OCI-LY1 (cell line): ENCODE measurements at regions not wholly inside any gene's neighbourhood (a gene's known extent, or its start where the extent isn't known, plus 50 kb on each side); places are given as distances from the start of the nearest gene placed in this dataset.
"Not testable (repeated sequence)": the region's sequence is repeated elsewhere in the genome, so short reads cannot be mapped to it uniquely, and the experiment has no call there.

Experiments used
- H2AFZ ChIP-seq: fragments of 200-600 bp; sonication (generic), shearing (Covaris generic); 2 replicates; pipeline ENCODE4 v1.6.0; 2014; ENCODE audit warnings: antibody characterized with exemption, mild to moderate bottlenecking, low read length
- H3F3A ChIP-seq: fragments of 200-600 bp; sonication (generic), shearing (Covaris generic); 2 replicates; pipeline ENCODE4 v1.6.0; 2014; ENCODE audit warnings: mild to moderate bottlenecking, antibody characterized with exemption, low read length, moderate library complexity; ENCODE audit not compliant: insufficient read depth
- H3K27ac ChIP-seq: fragments of 200-600 bp; sonication (generic); 2 replicates; pipeline ENCODE4 v1.5.1; 2014; ENCODE audit warnings: low read length, mixed run types, mild to moderate bottlenecking, low read depth; ENCODE audit not compliant: poor library complexity, severe bottlenecking
- H3K27me3 ChIP-seq: fragments of 200-600 bp; sonication (generic); 2 replicates; pipeline ENCODE4 v1.6.0; 2014; ENCODE audit warnings: antibody characterized with exemption, mild to moderate bottlenecking, low read length, moderate library complexity; ENCODE audit not compliant: insufficient read depth
- H3K36me3 ChIP-seq: fragments of 200-600 bp; sonication (generic); 2 replicates; pipeline ENCODE4 v1.6.1; 2014; ENCODE audit warnings: mild to moderate bottlenecking, antibody characterized with exemption, low read length, moderate library complexity, mixed read lengths; ENCODE audit not compliant: insufficient read depth
- H3K4me1 ChIP-seq: fragments of 200-600 bp; sonication (generic); 2 replicates; pipeline ENCODE4 v1.5.1; 2014; ENCODE audit warnings: mild to moderate bottlenecking, low read length, moderate library complexity; ENCODE audit not compliant: insufficient read depth, severe bottlenecking
- H3K4me2 ChIP-seq: fragments of 200-600 bp; sonication (generic), shearing (Covaris generic); 2 replicates; pipeline ENCODE4 v1.6.1; 2014; ENCODE audit warnings: low read length
- H3K4me3 ChIP-seq: fragments of 200-600 bp; sonication (generic); 2 replicates; pipeline ENCODE4 v1.5.1; 2014; ENCODE audit warnings: low read length, low read depth, mild to moderate bottlenecking, mixed read lengths; ENCODE audit not compliant: poor library complexity, severe bottlenecking
- H3K79me2 ChIP-seq: fragments of 200-600 bp; shearing (Covaris generic); 2 replicates; pipeline ENCODE4 v1.6.1; 2016; ENCODE audit warnings: mixed run types, low read length, mixed read lengths; ENCODE audit not compliant: insufficient read depth
- H3K9ac ChIP-seq: fragments of 200-600 bp; sonication (generic), shearing (Covaris generic); 2 replicates; pipeline ENCODE4 v1.6.1; 2014; ENCODE audit warnings: mild to moderate bottlenecking, low read length, mixed read lengths
- H3K9me2 ChIP-seq: fragments of 200-600 bp; sonication (generic), shearing (Covaris generic); 2 replicates; pipeline ENCODE4 v1.6.1; 2014; ENCODE audit warnings: low read depth, mild to moderate bottlenecking, low read length, mixed read lengths
- H3K9me3 ChIP-seq: fragments of 200-600 bp; shearing (Covaris generic); 2 replicates; pipeline ENCODE4 v1.6.1; 2014; ENCODE audit warnings: low read length, mixed read lengths
- H4K20me1 ChIP-seq: fragments of 200-600 bp; sonication (generic), shearing (Covaris generic); 2 replicates; pipeline ENCODE4 v1.6.0; 2016; ENCODE audit warnings: mild to moderate bottlenecking, low read length; ENCODE audit not compliant: insufficient read depth
- CTCF ChIP-seq: fragments of 200-600 bp; sonication (generic), shearing (Covaris generic); IDR thresholded peaks from 2 replicates; pipeline ENCODE4 v1.5.1; 2017; ENCODE audit warnings: mild to moderate bottlenecking, antibody characterized with exemption, low read length, moderate library complexity, mixed read lengths
- EZH2 ChIP-seq: fragments of 200-600 bp; sonication (generic), shearing (Covaris generic); IDR thresholded peaks from 2 replicates; pipeline ENCODE4 v1.8.0; 2017; ENCODE audit warnings: borderline replicate concordance, mixed run types, mild to moderate bottlenecking, antibody characterized with exemption, low read length, moderate library complexity, mixed read lengths

- Histone ChIP-seq H3K36me3 (no peaks in the 10 kb centered on the region; the same call in 1 of the 2 replicates), H3K9me2 (no peaks in the 10 kb centered on the region), H3K4me1 (no peaks in the 10 kb centered on the region), H3K27me3 (no peaks in the 10 kb centered on the region), H3K4me3 (no peak overlapping the region), H2AFZ (0 out of 2 replicates have a peak overlapping the region, but pooled peaks have one; percentile 3), H3F3A (no peaks in the 10 kb centered on the region), H3K9me3 (0 out of 2 replicates have a peak, but pooled peaks cover 5% of the 10 kb centered on the region), H3K79me2 (no peaks in the 10 kb centered on the region), H3K9ac (no peak overlapping the region), H3K4me2 (no peak overlapping the region), H4K20me1 (no peaks in the 10 kb centered on the region), H3K27ac (no peak overlapping the region)
- no peak for TF ChIP-seq EZH2
Observed at GRCh38 chr13:62747152-62747551, 1331.5 kb upstream of the PCDH20 start.

GRCh38 chr13:62729746-62730145, 1314.1 kb upstream of the PCDH20 start:
- H2AFZ ChIP-seq, H3K4me3 ChIP-seq, H3K27me3 ChIP-seq, H3K36me3 ChIP-seq, H3K79me2 ChIP-seq, H3K4me1 ChIP-seq, H3K9me3 ChIP-seq, H3K9ac ChIP-seq, H3K9me2 ChIP-seq, H4K20me1 ChIP-seq, H3F3A ChIP-seq, H3K27ac ChIP-seq: not testable (repeated sequence)
- 0 out of 2 replicates have a peak overlapping the region, but pooled peaks have one; percentile 23 for H3K4me2 ChIP-seq

- Histone ChIP-seq H3F3A (no peaks in the 10 kb centered on the region), H3K27me3 (no peaks in the 10 kb centered on the region), H3K36me3 (no peaks in the 10 kb centered on the region), H3K9ac (no peak overlapping the region), H4K20me1 (no peaks in the 10 kb centered on the region), H3K9me3 (no peaks in the 10 kb centered on the region), H3K4me3 (no peak overlapping the region), H3K4me1 (no peaks in the 10 kb centered on the region), H3K79me2 (no peaks in the 10 kb centered on the region), H3K4me2 (no peak overlapping the region), H2AFZ (no peak overlapping the region), H3K9me2 (no peaks in the 10 kb centered on the region), H3K27ac (no peak overlapping the region)
- no peak for TF ChIP-seq CTCF
- TF ChIP-seq EZH2: no peak
Observed at GRCh38 chr13:62721893-62722292, 1306.2 kb upstream of the PCDH20 start.

- not testable (repeated sequence) for H3K9me2 ChIP-seq, H3K27ac ChIP-seq, H3K4me1 ChIP-seq, H3K4me2 ChIP-seq, H2AFZ ChIP-seq, H4K20me1 ChIP-seq, H3K9ac ChIP-seq, H3K79me2 ChIP-seq, H3K36me3 ChIP-seq, H3K9me3 ChIP-seq, H3K4me3 ChIP-seq, H3F3A ChIP-seq, H3K27me3 ChIP-seq
Observed at GRCh38 chr13:62711948-62712347, 1296.3 kb upstream of the PCDH20 start.

- H3K4me3 ChIP-seq: no peak overlapping the region
- no peak overlapping the region for H3K27ac ChIP-seq
- H3K9me3 ChIP-seq: peaks cover 3% of the 10 kb centered on the region; the same call in 1 of the 2 replicates
- H3K9ac ChIP-seq: no peak overlapping the region
- no peaks in the 10 kb centered on the region for H3F3A ChIP-seq
- no peaks in the 10 kb centered on the region for H3K27me3 ChIP-seq
- H4K20me1 ChIP-seq: no peaks in the 10 kb centered on the region
- H3K4me1 ChIP-seq: peaks cover 6% of the 10 kb centered on the region
- H3K79me2 ChIP-seq: no peaks in the 10 kb centered on the region
- no peak overlapping the region for H3K4me2 ChIP-seq
- no peaks in the 10 kb centered on the region for H3K9me2 ChIP-seq
- H3K36me3 ChIP-seq: peaks cover 3% of the 10 kb centered on the region; the same call in 1 of the 2 replicates
- H2AFZ ChIP-seq: peak overlapping the region; percentile 65
- no peak for TF ChIP-seq CTCF
- no peak for TF ChIP-seq EZH2
Observed at GRCh38 chr13:62710787-62711186, 1295.1 kb upstream of the PCDH20 start.
